ENCODE measurements at regions not wholly inside any gene's neighbourhood (a gene's known extent, or its start where the extent isn't known, plus 50 kb on each side); places are given as distances from the start of the nearest gene placed in this dataset.

- ChIA-PET POLR2A (no interaction called here), CTCF (no interaction called here)
- no peak for TF ChIP-seq CTCF (IDR thresholded peaks at IDR 0.05; ENCODE audit: insufficient read depth, low read length, missing control alignments)
- no peak overlapping the region for H3K4me3 ChIP-seq (ENCODE audit: low read depth, low read length)
- DNase-seq (ENCODE audit: low read depth, low spot score): no peak
Observed at GRCh38 chr21:36571556-36571955, 91.6 kb upstream of the CLDN14 start.

- H3K4me3 ChIP-seq (ENCODE audit: low read depth, low read length): no peak overlapping the region
- ChIA-PET POLR2A (no interaction called here), CTCF (no interaction called here)
- DNase-seq (ENCODE audit: low read depth, low spot score): no peak
- TF ChIP-seq CTCF (IDR thresholded peaks at IDR 0.05; ENCODE audit: insufficient read depth, low read length, missing control alignments): no peak
Observed at GRCh38 chr21:36572039-36572438, 92.1 kb upstream of the CLDN14 start.

GRCh38 chr21:36575306-36575705, 95.4 kb upstream of the CLDN14 start:
- no peak overlapping the region for H3K4me3 ChIP-seq (ENCODE audit: low read depth, low read length)
- no peak for DNase-seq (ENCODE audit: low read depth, low spot score)
- no peak for TF ChIP-seq CTCF (IDR thresholded peaks at IDR 0.05; ENCODE audit: insufficient read depth, low read length, missing control alignments)
- CTCF ChIA-PET: interaction anchor here (1.3 kb wide), 1 partner anchor 13 kb away, joined by 6 read pairs; no protein-coding TSS in a partner anchor
- POLR2A ChIA-PET: no interaction called here

DNA sequence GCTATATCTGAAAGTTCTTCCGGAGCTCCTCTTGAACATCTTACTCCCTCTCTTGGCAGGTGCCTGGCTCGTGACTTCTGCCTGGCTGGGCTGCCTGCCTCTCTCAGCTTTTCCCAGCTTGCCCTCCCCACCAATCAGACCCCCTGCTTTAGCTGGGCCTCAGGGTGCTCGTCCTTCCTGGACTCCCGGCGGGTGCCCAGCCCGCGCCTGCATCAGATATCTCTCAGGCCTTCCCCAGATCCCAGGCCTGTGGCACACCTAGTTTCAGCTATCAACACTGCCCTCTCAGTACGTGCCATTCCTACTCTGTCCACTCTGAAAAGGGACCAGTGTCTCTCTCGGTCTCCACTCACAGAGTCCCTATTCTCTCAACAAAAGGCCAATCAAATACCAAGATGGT, 96.5 kb upstream of the CLDN14 start:
- H3K4me3 ChIP-seq (ENCODE audit: low read depth, low read length): no peak overlapping the region
- ChIA-PET CTCF (interaction anchor here (0.8 kb wide), 1 partner anchor 16 kb away, joined by 3 read pairs; no protein-coding TSS in a partner anchor), POLR2A (no interaction called here)
- DNase-seq (ENCODE audit: low read depth, low spot score): no peak
- TF ChIP-seq CTCF (IDR thresholded peaks at IDR 0.05; ENCODE audit: insufficient read depth, low read length, missing control alignments): no peak

DNA sequence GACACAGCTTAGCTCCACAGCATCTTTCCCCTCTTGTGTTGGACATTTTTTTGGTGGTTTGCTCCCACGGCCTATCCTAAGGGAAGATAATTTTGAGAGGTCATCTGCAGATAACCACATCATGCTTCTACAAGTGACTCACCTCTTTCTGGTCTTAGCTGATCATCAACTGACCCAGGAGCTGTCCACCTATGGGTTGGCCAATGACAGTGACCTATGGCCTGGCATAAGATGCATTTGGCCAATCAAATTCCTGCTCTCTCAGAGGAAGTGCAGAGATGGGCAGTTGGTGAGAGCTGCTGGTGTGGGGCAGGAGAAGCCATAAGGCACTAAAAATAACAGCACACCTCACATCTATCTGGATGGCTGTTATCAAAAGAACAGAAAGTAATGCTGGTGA, 100.0 kb upstream of the CLDN14 start:
- TF ChIP-seq CTCF (IDR thresholded peaks at IDR 0.05; ENCODE audit: insufficient read depth, low read length, missing control alignments): no peak
- POLR2A ChIA-PET: no interaction called here
- DNase-seq (ENCODE audit: low read depth, low spot score): no peak

GRCh38 chr21:36582271-36582670, 102.3 kb upstream of the CLDN14 start:
- no peak for DNase-seq (ENCODE audit: low read depth, low spot score)
- CTCF ChIA-PET: no interaction called here
- POLR2A ChIA-PET: no interaction called here
- H3K4me3 ChIP-seq (ENCODE audit: low read depth, low read length): no peak overlapping the region
- TF ChIP-seq CTCF (IDR thresholded peaks at IDR 0.05; ENCODE audit: insufficient read depth, low read length, missing control alignments): no peak

More for the DNA sequence above, 100.0 kb upstream of the CLDN14 start:
- CTCF ChIA-PET: interaction anchor here (0.6 to 1.5 kb wide), 2 partner anchors 13 to 78 kb away, joined by 3 read pairs; no protein-coding TSS in a partner anchor
- no peak overlapping the region for H3K4me3 ChIP-seq (ENCODE audit: low read depth, low read length)

Measured in AG04449 (cell line).